Astrocyte (in vitro differentiated cells and primary cell): ENCODE measurements at regions not wholly inside any gene's neighbourhood (a gene's known extent, or its start where the extent isn't known, plus 50 kb on each side); places are given as distances from the start of the nearest gene placed in this dataset.

Experiments
- DNase-seq: peaks from one replicate; pipeline ENCODE4 v3.0.0-alpha.2; 2010; ENCODE audit warnings: low read depth
- FAIRE-seq: peaks from 2 replicates; lab custom pipeline; 2011; peaks lifted over from hg19 to GRCh38; lab: Jason Lieb, UNC
- H2AFZ ChIP-seq: 2 replicates; pipeline ENCODE4 v1.6.0; 2012; ENCODE audit warnings: low read depth, low read length, inconsistent platforms
- H3K27ac ChIP-seq: 2 replicates; pipeline ENCODE4 v1.5.1; 2011; ENCODE audit warnings: low read depth, low read length, inconsistent platforms
- H3K27me3 ChIP-seq: 2 replicates; pipeline ENCODE4 v1.6.0; 2011; ENCODE audit warnings: low read length, inconsistent platforms; ENCODE audit not compliant: insufficient read depth
- H3K36me3 ChIP-seq: 2 replicates; pipeline ENCODE4 v1.5.1; 2011; ENCODE audit warnings: low read length, inconsistent platforms; ENCODE audit not compliant: insufficient read depth
- H3K4me1 ChIP-seq: 2 replicates; pipeline ENCODE4 v1.5.1; 2011; ENCODE audit warnings: low read length, inconsistent platforms; ENCODE audit not compliant: insufficient read depth
- H3K4me2 ChIP-seq: 2 replicates; pipeline ENCODE4 v1.6.0; 2012; ENCODE audit warnings: low read length, inconsistent platforms
- H3K4me3 ChIP-seq: 2 replicates; pipeline ENCODE4 v1.5.1; 2011; ENCODE audit warnings: low read depth, mild to moderate bottlenecking, low read length, inconsistent platforms; ENCODE audit not compliant: insufficient read depth
- H3K79me2 ChIP-seq: 2 replicates; pipeline ENCODE4 v1.6.0; 2012; ENCODE audit warnings: mild to moderate bottlenecking, low read length, inconsistent platforms; ENCODE audit not compliant: insufficient read depth
- H3K9ac ChIP-seq: 2 replicates; pipeline ENCODE4 v1.6.0; 2012; ENCODE audit warnings: mild to moderate bottlenecking, low read length, inconsistent platforms
- H3K9me3 ChIP-seq: 2 replicates; pipeline ENCODE4 v1.5.1; 2012; ENCODE audit warnings: low read depth, mild to moderate bottlenecking, low read length, inconsistent platforms; ENCODE audit not compliant: insufficient read depth
- H4K20me1 ChIP-seq: 2 replicates; pipeline ENCODE4 v1.6.0; 2012; ENCODE audit warnings: low read length, inconsistent platforms; ENCODE audit not compliant: insufficient read depth
- H3K27ac Mint-ChIP-seq: one replicate; pipeline ENCODE4 v1.8.0; 2021; ENCODE audit warnings: mild to moderate bottlenecking, mixed read lengths; ENCODE audit not compliant: unreplicated experiment
- H3K27me3 Mint-ChIP-seq: one replicate; pipeline ENCODE4 v1.8.0; 2021; ENCODE audit warnings: low read depth, mixed read lengths; ENCODE audit not compliant: unreplicated experiment
- H3K36me3 Mint-ChIP-seq: one replicate; pipeline ENCODE4 v1.8.0; 2021; ENCODE audit warnings: low read depth, mixed read lengths; ENCODE audit not compliant: unreplicated experiment
- H3K4me1 Mint-ChIP-seq: one replicate; pipeline ENCODE4 v1.8.0; 2021; ENCODE audit warnings: low read depth, mixed read lengths; ENCODE audit not compliant: unreplicated experiment
- H3K4me3 Mint-ChIP-seq: one replicate; pipeline ENCODE4 v1.8.0; 2021; ENCODE audit warnings: mild to moderate bottlenecking, moderate library complexity, mixed read lengths; ENCODE audit not compliant: unreplicated experiment
- H3K9me3 Mint-ChIP-seq: one replicate; pipeline ENCODE4 v1.8.0; 2021; ENCODE audit warnings: mild to moderate bottlenecking, mixed read lengths; ENCODE audit not compliant: unreplicated experiment
- CTCF ChIP-seq: IDR thresholded peaks from 2 replicates; pipeline ENCODE4 v1.5.1; 2011; ENCODE audit warnings: low read depth, mild to moderate bottlenecking, inconsistent platforms, low read length, moderate library complexity; ENCODE audit not compliant: insufficient read depth
- EZH2 ChIP-seq: IDR thresholded peaks from 2 replicates; pipeline ENCODE4 v1.6.1; 2012; ENCODE audit warnings: mild to moderate bottlenecking, low read length, inconsistent platforms; ENCODE audit not compliant: insufficient read depth

GRCh38 chr9:96168882-96169281 is 133.1 kb downstream of the HSD17B3 start:
- H2AFZ ChIP-seq = peak overlapping the region; percentile 26
- TF ChIP-seq CTCF (no peak), EZH2 (no peak)
- H3K27me3 ChIP-seq = peaks cover 4% of the 10 kb centered on the region
- DNase-seq = no peak
- no peaks in the 10 kb centered on the region for H3K79me2 ChIP-seq
- Mint-ChIP-seq H3K27me3 (peaks cover 14% of the 10 kb centered on the region), H3K27ac (no peak overlapping the region), H3K4me3 (no peak overlapping the region), H3K36me3 (no peaks in the 10 kb centered on the region), H3K9me3 (no peaks in the 10 kb centered on the region), H3K4me1 (no peaks in the 10 kb centered on the region)
- H4K20me1 ChIP-seq = no peaks in the 10 kb centered on the region
- H3K27ac ChIP-seq = no peak overlapping the region
- no peak overlapping the region for H3K4me3 ChIP-seq
- H3K9ac ChIP-seq = no peak overlapping the region
- H3K4me2 ChIP-seq = peak overlapping the region; percentile 46
- no peak for FAIRE-seq
- no peaks in the 10 kb centered on the region for H3K36me3 ChIP-seq
- no peaks in the 10 kb centered on the region for H3K9me3 ChIP-seq
- no peaks in the 10 kb centered on the region for H3K4me1 ChIP-seq

- Mint-ChIP-seq H3K4me1 (no peaks in the 10 kb centered on the region), H3K27me3 (peaks cover 20% of the 10 kb centered on the region), H3K9me3 (no peaks in the 10 kb centered on the region), H3K27ac (no peak overlapping the region), H3K36me3 (no peaks in the 10 kb centered on the region), H3K4me3 (no peak overlapping the region)
- Histone ChIP-seq H3K79me2 (no peaks in the 10 kb centered on the region), H3K9me3 (no peaks in the 10 kb centered on the region), H3K36me3 (no peaks in the 10 kb centered on the region), H3K4me2 (no peak overlapping the region), H3K27ac (no peak overlapping the region), H4K20me1 (no peaks in the 10 kb centered on the region), H3K27me3 (peaks cover 4% of the 10 kb centered on the region), H3K4me3 (no peak overlapping the region), H3K9ac (no peak overlapping the region), H2AFZ (no peak overlapping the region), H3K4me1 (no peaks in the 10 kb centered on the region)
- DNase-seq (no peak), FAIRE-seq (no peak)
- TF ChIP-seq CTCF = no peak
- TF ChIP-seq EZH2 = no peak
These were observed 135.0 kb downstream of the HSD17B3 start for GRCh38 chr9:96167011-96167410.

- no peak for DNase-seq
- Mint-ChIP-seq H3K27me3 (peaks cover 28% of the 10 kb centered on the region), H3K27ac (no peak overlapping the region), H3K36me3 (no peaks in the 10 kb centered on the region), H3K4me1 (no peaks in the 10 kb centered on the region), H3K9me3 (no peaks in the 10 kb centered on the region), H3K4me3 (no peak overlapping the region)
- Histone ChIP-seq H4K20me1 (no peaks in the 10 kb centered on the region), H3K9me3 (no peaks in the 10 kb centered on the region), H3K9ac (no peak overlapping the region), H3K4me1 (no peaks in the 10 kb centered on the region), H3K36me3 (no peaks in the 10 kb centered on the region), H3K27me3 (peaks cover 6% of the 10 kb centered on the region), H3K79me2 (no peaks in the 10 kb centered on the region), H3K27ac (no peak overlapping the region), H2AFZ (no peak overlapping the region), H3K4me3 (no peak overlapping the region), H3K4me2 (no peak overlapping the region)
- TF ChIP-seq CTCF = no peak
- no peak for TF ChIP-seq EZH2
- FAIRE-seq = no peak
These were observed 137.7 kb downstream of the HSD17B3 start for GRCh38 chr9:96164268-96164683.
